Activated CD8-positive, alpha-beta T cell treated with anti-CD3 and anti-CD28 coated beads for 36 hours (primary cell): ENCODE measurements at regions not wholly inside any gene's neighbourhood (a gene's known extent, or its start where the extent isn't known, plus 50 kb on each side); places are given as distances from the start of the nearest gene placed in this dataset.

Source experiments
- ATAC-seq: fragments of 200-7000 bp; cut with Tn5 transposase; one replicate; pipeline ENCODE4 v1.10.0; 2021; ENCODE audit warnings: mild to moderate bottlenecking, moderate library complexity
- CTCF ChIA-PET: fragments of 350-600 bp; sonication (Branson Sonifier 250); formaldehyde crosslinking; loops from one replicate; lab custom pipeline; 2021; ENCODE audit warnings: antibody characterized with exemption; lab: Charles Lee
- POLR2A ChIA-PET: fragments of 350-600 bp; sonication (Branson Sonifier 250); formaldehyde crosslinking; loops from one replicate; lab custom pipeline; 2021; ENCODE audit warnings: antibody characterized with exemption; lab: Charles Lee
- DNase-seq: peaks from one replicate; pipeline ENCODE4 v3.0.0-alpha.2; 2020
- H3K27ac Mint-ChIP-seq: one replicate; pipeline ENCODE4 v1.8.0; 2021; ENCODE audit warnings: mild to moderate bottlenecking, mixed read lengths
- H3K27me3 Mint-ChIP-seq: one replicate; pipeline ENCODE4 v1.8.0; 2021; ENCODE audit warnings: mixed read lengths
- H3K36me3 Mint-ChIP-seq: one replicate; pipeline ENCODE4 v1.8.0; 2021; ENCODE audit warnings: low read depth, mixed read lengths
- H3K4me1 Mint-ChIP-seq: one replicate; pipeline ENCODE4 v1.8.0; 2021; ENCODE audit warnings: low read depth, mixed read lengths
- H3K4me3 Mint-ChIP-seq: one replicate; pipeline ENCODE4 v1.8.0; 2021; ENCODE audit warnings: mild to moderate bottlenecking, moderate library complexity, mixed read lengths
- H3K9me3 Mint-ChIP-seq: one replicate; pipeline ENCODE4 v1.8.0; 2021; ENCODE audit warnings: mixed read lengths
- intact Hi-C: fragments of 100-400 bp; cut with micrococcal nuclease; formaldehyde crosslinking; loops from one replicate; pipeline ENCODE4 v1.10.0; 2022
- TF ChIP-seq, protein P1 (sequence below): fragments of 200-600 bp; IDR thresholded peaks from one replicate; pipeline ENCODE4 v1.8.0; 2022; ENCODE audit warnings: antibody characterized with exemption, mild to moderate bottlenecking

DNA sequence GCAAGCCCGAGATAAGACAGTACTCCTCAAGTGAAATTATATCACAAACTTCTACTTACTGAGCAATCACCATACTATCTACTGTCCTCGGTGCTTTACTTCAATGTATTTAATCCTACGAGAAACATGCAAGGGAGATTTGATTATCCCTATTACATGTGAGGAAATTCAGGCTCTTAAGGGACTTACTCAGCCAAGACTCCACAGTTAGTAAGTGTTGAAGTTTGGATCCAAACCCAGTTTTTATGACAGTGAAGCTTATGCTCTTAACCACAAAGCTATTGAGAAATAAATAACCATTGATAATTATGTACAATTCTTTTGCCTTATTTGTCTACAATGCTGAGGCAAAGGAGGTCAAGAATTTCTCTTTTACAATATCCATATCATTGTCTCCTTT lies 672.9 kb upstream of the ACVR2A start:
- H3K4me1 Mint-ChIP-seq = no peaks in the 10 kb centered on the region
- ATAC-seq (no peak), DNase-seq (no peak)
- H3K4me3 Mint-ChIP-seq = no peak overlapping the region
- ChIA-PET CTCF (no interaction called here), POLR2A (no interaction called here)
- TF ChIP-seq, protein P1, sequence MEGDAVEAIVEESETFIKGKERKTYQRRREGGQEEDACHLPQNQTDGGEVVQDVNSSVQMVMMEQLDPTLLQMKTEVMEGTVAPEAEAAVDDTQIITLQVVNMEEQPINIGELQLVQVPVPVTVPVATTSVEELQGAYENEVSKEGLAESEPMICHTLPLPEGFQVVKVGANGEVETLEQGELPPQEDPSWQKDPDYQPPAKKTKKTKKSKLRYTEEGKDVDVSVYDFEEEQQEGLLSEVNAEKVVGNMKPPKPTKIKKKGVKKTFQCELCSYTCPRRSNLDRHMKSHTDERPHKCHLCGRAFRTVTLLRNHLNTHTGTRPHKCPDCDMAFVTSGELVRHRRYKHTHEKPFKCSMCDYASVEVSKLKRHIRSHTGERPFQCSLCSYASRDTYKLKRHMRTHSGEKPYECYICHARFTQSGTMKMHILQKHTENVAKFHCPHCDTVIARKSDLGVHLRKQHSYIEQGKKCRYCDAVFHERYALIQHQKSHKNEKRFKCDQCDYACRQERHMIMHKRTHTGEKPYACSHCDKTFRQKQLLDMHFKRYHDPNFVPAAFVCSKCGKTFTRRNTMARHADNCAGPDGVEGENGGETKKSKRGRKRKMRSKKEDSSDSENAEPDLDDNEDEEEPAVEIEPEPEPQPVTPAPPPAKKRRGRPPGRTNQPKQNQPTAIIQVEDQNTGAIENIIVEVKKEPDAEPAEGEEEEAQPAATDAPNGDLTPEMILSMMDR = no peak
- intact Hi-C loops = no loop called here
- H3K27ac Mint-ChIP-seq = no peak overlapping the region
- H3K27me3 Mint-ChIP-seq = no peaks in the 10 kb centered on the region
- no peaks in the 10 kb centered on the region for H3K36me3 Mint-ChIP-seq
- H3K9me3 Mint-ChIP-seq = no peaks in the 10 kb centered on the region

- no peaks in the 10 kb centered on the region for H3K9me3 Mint-ChIP-seq
- ATAC-seq (no peak), DNase-seq (no peak)
- no peaks in the 10 kb centered on the region for H3K4me1 Mint-ChIP-seq
- H3K4me3 Mint-ChIP-seq = no peak overlapping the region
- no peak overlapping the region for H3K27ac Mint-ChIP-seq
- POLR2A ChIA-PET = no interaction called here
- no peaks in the 10 kb centered on the region for H3K36me3 Mint-ChIP-seq
- H3K27me3 Mint-ChIP-seq = no peaks in the 10 kb centered on the region
- CTCF ChIA-PET = no interaction called here
- TF ChIP-seq, protein P1 = no peak
- intact Hi-C loops = no loop called here
Observed at GRCh38 chr2:147170932-147171331, 673.9 kb upstream of the ACVR2A start.

GRCh38 chr2:147165697-147166382 lies 679.0 kb upstream of the ACVR2A start:
- intact Hi-C loops = no loop called here
- Mint-ChIP-seq H3K4me1 (no peaks in the 10 kb centered on the region), H3K27me3 (no peaks in the 10 kb centered on the region), H3K4me3 (no peak overlapping the region), H3K36me3 (no peaks in the 10 kb centered on the region), H3K27ac (no peak overlapping the region), H3K9me3 (no peaks in the 10 kb centered on the region)
- CTCF ChIA-PET = no interaction called here
- POLR2A ChIA-PET = no interaction called here
- DNase-seq = no peak
- no peak for ATAC-seq
- TF ChIP-seq, protein P1 = no peak

- DNase-seq (no peak), ATAC-seq (no peak)
- CTCF ChIA-PET = no interaction called here
- no peak overlapping the region for H3K27ac Mint-ChIP-seq
- no peaks in the 10 kb centered on the region for H3K27me3 Mint-ChIP-seq
- H3K4me1 Mint-ChIP-seq = no peaks in the 10 kb centered on the region
- TF ChIP-seq, protein P1 = no peak
- no peaks in the 10 kb centered on the region for H3K9me3 Mint-ChIP-seq
- intact Hi-C loops = no loop called here
- POLR2A ChIA-PET = no interaction called here
- no peaks in the 10 kb centered on the region for H3K36me3 Mint-ChIP-seq
- no peak overlapping the region for H3K4me3 Mint-ChIP-seq
Observed at GRCh38 chr2:147164563-147164962, 680.3 kb upstream of the ACVR2A start.

DNA sequence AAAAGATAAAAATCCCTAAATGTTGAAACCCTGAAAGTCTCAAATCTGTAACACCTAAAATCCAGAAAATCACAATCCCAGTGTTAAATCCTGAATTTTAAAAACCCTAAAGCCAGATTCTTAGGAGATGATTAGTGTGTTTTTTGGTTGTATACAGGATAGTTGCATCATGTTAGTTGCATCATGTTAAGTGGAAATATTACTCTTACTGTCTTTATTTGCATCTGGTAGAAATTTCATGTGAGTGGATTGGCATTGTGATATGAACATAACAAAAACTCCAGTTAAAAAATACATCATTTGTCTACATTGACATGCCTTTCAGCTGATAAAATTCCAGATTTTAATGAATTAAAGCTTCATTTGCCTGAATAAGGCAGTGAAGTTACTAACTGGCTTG lies 683.1 kb upstream of the ACVR2A start:
- POLR2A ChIA-PET = no interaction called here
- Mint-ChIP-seq H3K27me3 (no peaks in the 10 kb centered on the region), H3K9me3 (peaks cover 1% of the 10 kb centered on the region), H3K36me3 (no peaks in the 10 kb centered on the region), H3K4me3 (no peak overlapping the region), H3K27ac (no peak overlapping the region), H3K4me1 (no peaks in the 10 kb centered on the region)
- intact Hi-C loops = no loop called here
- TF ChIP-seq, protein P1 = no peak
- DNase-seq (no peak), ATAC-seq (no peak)
- CTCF ChIA-PET = no interaction called here
